H1 (cell line): ENCODE measurements at regions not wholly inside any gene's neighbourhood (a gene's known extent, or its start where the extent isn't known, plus 50 kb on each side); places are given as distances from the start of the nearest gene placed in this dataset.

Experiments used
- CTCF ChIA-PET: fragments of 300-600 bp; sonication (Branson Sonifier 250); formaldehyde crosslinking; loops from one replicate; lab custom pipeline; 2021; ENCODE audit not compliant: partially characterized antibody; lab: Charles Lee
- POLR2A ChIA-PET: fragments of 300-600 bp; sonication (Branson Sonifier 250); formaldehyde crosslinking; loops from one replicate; lab custom pipeline; 2021; ENCODE audit warnings: inconsistent platforms; ENCODE audit not compliant: partially characterized antibody; lab: Charles Lee
- DNase-seq, 2 experiments: peaks; one replicate each; pipeline versions ENCODE4 v3.0.0 to v3.0.0-alpha.2; 2010 to 2022; ENCODE audit warnings: low spot score in 2 of 2, low read depth in 1 of 2, mixed read lengths in 1 of 2
- FAIRE-seq: peaks from 2 replicates; lab custom pipeline; 2011; peaks lifted over from hg19 to GRCh38; lab: Jason Lieb, UNC
- H2AFZ ChIP-seq: 2 replicates; pipeline ENCODE4 v1.8.1; 2012; ENCODE audit warnings: low read length, inconsistent platforms
- H2AK5ac ChIP-seq: 2 replicates; pipeline ENCODE4 v1.6.1; 2013; ENCODE audit warnings: low read depth, low read length
- H2BK120ac ChIP-seq: replicated peaks from 2 replicates; pipeline ENCODE3; 2013; ENCODE audit warnings: low read depth, low read length, inconsistent platforms
- H2BK12ac ChIP-seq: 2 replicates; pipeline ENCODE4 v1.6.1; 2013; ENCODE audit warnings: low read depth, low read length
- H2BK15ac ChIP-seq: 2 replicates; pipeline ENCODE4 v1.6.1; 2013; ENCODE audit warnings: low read length
- H2BK20ac ChIP-seq: 2 replicates; pipeline ENCODE4 v1.6.1; 2013; ENCODE audit warnings: low read length
- H2BK5ac ChIP-seq: 2 replicates; pipeline ENCODE4 v1.6.1; 2013; ENCODE audit warnings: low read depth, low read length
- H3K14ac ChIP-seq: 2 replicates; pipeline ENCODE4 v1.6.1; 2013; ENCODE audit warnings: inconsistent platforms; ENCODE audit not compliant: insufficient read length
- H3K18ac ChIP-seq: 2 replicates; pipeline ENCODE4 v1.6.1; 2013; ENCODE audit warnings: low read length; ENCODE audit errors: extremely low read depth
- H3K23ac ChIP-seq: 2 replicates; pipeline ENCODE4 v1.6.1; 2013; ENCODE audit warnings: inconsistent platforms; ENCODE audit not compliant: insufficient read length
- H3K23me2 ChIP-seq: 2 replicates; pipeline ENCODE4 v1.6.1; 2013; ENCODE audit warnings: low read depth, low read length
- H3K27ac ChIP-seq: 2 replicates; pipeline ENCODE4 v1.6.1; 2011; ENCODE audit warnings: low read depth, low read length, inconsistent platforms
- H3K27me3 ChIP-seq, 4 experiments: replicated peaks in 1 of 4; 1 replicate in 1 of 4; 2 replicates in 3 of 4; pipeline versions ENCODE4 v1.6.1 to v1.8.1; 2011 to 2013; ENCODE audit warnings: low read length in 3 of 4, mild to moderate bottlenecking in 3 of 4, inconsistent platforms in 2 of 4, mixed read lengths in 2 of 4, moderate library complexity in 1 of 4; ENCODE audit not compliant: control insufficient read depth in 3 of 4, insufficient read depth in 3 of 4; ENCODE audit errors: extremely low read depth in 1 of 4
- H3K36me3 ChIP-seq, 4 experiments: 2 replicates each; pipeline versions ENCODE4 v1.6.1 to v1.8.1; 2011 to 2013; ENCODE audit warnings: mild to moderate bottlenecking in 4 of 4, low read length in 3 of 4, moderate library complexity in 2 of 4, control low read depth in 1 of 4, inconsistent platforms in 1 of 4; ENCODE audit not compliant: insufficient read depth in 4 of 4, control insufficient read depth in 2 of 4
- H3K4ac ChIP-seq: replicated peaks from 2 replicates; pipeline ENCODE3; 2013; ENCODE audit warnings: low read length, low read depth, mixed read lengths, inconsistent platforms; ENCODE audit not compliant: insufficient read length
- H3K4me1 ChIP-seq, 4 experiments: replicated peaks in 1 of 4; 1 replicate in 1 of 4; 2 replicates in 3 of 4; pipeline versions ENCODE4 v1.6.1 to v1.8.1; 2011 to 2013; ENCODE audit warnings: low read length in 3 of 4, inconsistent platforms in 2 of 4, mixed read lengths in 1 of 4; ENCODE audit not compliant: insufficient read depth in 4 of 4, control insufficient read depth in 3 of 4
- H3K4me2 ChIP-seq, 2 experiments: 2 replicates each; pipeline versions ENCODE4 v1.6.1 to v1.8.1; 2011 to 2013; ENCODE audit warnings: low read depth in 2 of 2, low read length in 2 of 2, control low read depth in 1 of 2, inconsistent platforms in 1 of 2, mild to moderate bottlenecking in 1 of 2; ENCODE audit not compliant: insufficient read depth in 1 of 2
- H3K4me3 ChIP-seq, 4 experiments: fragments of 200-600, 300-600 bp in 1 of 4; sonication (generic), shearing (Covaris generic), sonication (Bioruptor Twin) in 1 of 4; 2 replicates each; pipeline versions ENCODE4 v1.5.1 to v1.8.1; 2011 to 2016; ENCODE audit warnings: low read length in 4 of 4, low read depth in 3 of 4, control low read depth in 2 of 4, inconsistent platforms in 2 of 4, mild to moderate bottlenecking in 2 of 4, mixed read lengths in 1 of 4, moderate library complexity in 1 of 4; ENCODE audit not compliant: insufficient read depth in 2 of 4; ENCODE audit errors: extremely low read depth in 1 of 4
- H3K56ac ChIP-seq: replicated peaks from 2 replicates; pipeline ENCODE3; 2013; ENCODE audit warnings: low read depth, mild to moderate bottlenecking, mixed read lengths, low read length, inconsistent platforms; ENCODE audit not compliant: insufficient read length
- H3K79me1 ChIP-seq: 2 replicates; pipeline ENCODE4 v1.6.1; 2013; ENCODE audit warnings: low read depth, low read length, control low read depth
- H3K79me2 ChIP-seq, 2 experiments: 2 replicates each; pipeline versions ENCODE4 v1.6.1 to v1.8.1; 2012 to 2013; ENCODE audit warnings: low read length in 2 of 2, mild to moderate bottlenecking in 2 of 2, inconsistent platforms in 1 of 2; ENCODE audit not compliant: insufficient read depth in 2 of 2, control insufficient read depth in 1 of 2
- H3K9ac ChIP-seq, 4 experiments: replicated peaks in 1 of 4; 1 replicate in 1 of 4; 2 replicates in 3 of 4; pipeline versions ENCODE4 v1.6.1 to v1.8.1; 2011 to 2013; ENCODE audit warnings: low read depth in 3 of 4, low read length in 3 of 4, control low read depth in 2 of 4, mild to moderate bottlenecking in 2 of 4, moderate library complexity in 2 of 4, inconsistent platforms in 1 of 4; ENCODE audit errors: extremely low read depth in 1 of 4
- H3K9me3 ChIP-seq, 2 experiments: 2 replicates each; pipeline versions ENCODE4 v1.6.1 to v1.8.1; 2012 to 2013; ENCODE audit warnings: mild to moderate bottlenecking in 2 of 2, moderate library complexity in 2 of 2, control low read depth in 1 of 2, inconsistent platforms in 1 of 2, low read depth in 1 of 2, low read length in 1 of 2, mixed read lengths in 1 of 2; ENCODE audit not compliant: insufficient read depth in 2 of 2
- H4K20me1 ChIP-seq, 2 experiments: replicated peaks in 1 of 2; 2 replicates each; pipeline versions ENCODE3 to v1.8.1; 2011 to 2013; ENCODE audit warnings: inconsistent platforms in 2 of 2, low read length in 2 of 2, mild to moderate bottlenecking in 1 of 2; ENCODE audit not compliant: insufficient read depth in 2 of 2, control insufficient read depth in 1 of 2
- H4K5ac ChIP-seq: 2 replicates; pipeline ENCODE4 v1.6.1; 2013; ENCODE audit warnings: low read length, low read depth, mixed read lengths, inconsistent platforms; ENCODE audit not compliant: insufficient read length
- H4K8ac ChIP-seq: 2 replicates; pipeline ENCODE4 v1.8.0; 2013; ENCODE audit warnings: mild to moderate bottlenecking, moderate library complexity, low read length, inconsistent platforms; ENCODE audit not compliant: insufficient read depth; ENCODE audit errors: extremely low read depth
- H4K91ac ChIP-seq: replicated peaks from 2 replicates; pipeline ENCODE3; 2013; ENCODE audit warnings: low read length, mixed read lengths, inconsistent platforms; ENCODE audit not compliant: insufficient read length
- ATF3 ChIP-seq: IDR thresholded peaks from 2 replicates; pipeline ENCODE4 v1.6.1; 2011; ENCODE audit warnings: low read depth, mild to moderate bottlenecking, low read length; ENCODE audit not compliant: insufficient read depth
- E2F6 ChIP-seq: IDR thresholded peaks from 2 replicates; pipeline ENCODE4 v1.6.1; 2012; ENCODE audit warnings: inconsistent platforms
- JUND ChIP-seq: IDR thresholded peaks from 2 replicates; pipeline ENCODE4 v1.6.1; 2011; ENCODE audit warnings: mild to moderate bottlenecking, improper control_type of control experiment, low read length
- NANOG ChIP-seq: IDR thresholded peaks from 2 replicates; pipeline ENCODE4 v1.6.1; 2011; ENCODE audit warnings: low read length, low read depth, mild to moderate bottlenecking, inconsistent platforms; ENCODE audit not compliant: insufficient read depth, poor library complexity, severe bottlenecking
- POLR2AphosphoS5 ChIP-seq: IDR thresholded peaks from 2 replicates; pipeline ENCODE4 v1.6.1; 2011; ENCODE audit warnings: low read depth, low read length
- RAD21 ChIP-seq, 2 experiments: IDR thresholded peaks in 1 of 2; conservative IDR thresholded peaks in 1 of 2; 2 replicates each; pipeline ENCODE4 v1.6.1; 2011; ENCODE audit warnings: low read depth in 2 of 2, low read length in 2 of 2, improper control_type of control experiment in 1 of 2, inconsistent platforms in 1 of 2, mild to moderate bottlenecking in 1 of 2, moderate library complexity in 1 of 2
- SP1 ChIP-seq: IDR thresholded peaks from 2 replicates; pipeline ENCODE4 v1.6.1; 2011; ENCODE audit warnings: low read depth, low read length
- SUZ12 ChIP-seq: fragments of 200-600 bp; sonication (generic); IDR thresholded peaks from 2 replicates; pipeline ENCODE4 v1.6.1; 2012; ENCODE audit warnings: mild to moderate bottlenecking, inconsistent platforms, low read length, moderate library complexity, mixed read lengths
- TCF12 ChIP-seq: IDR thresholded peaks from 2 replicates; pipeline ENCODE4 v1.6.1; 2011; ENCODE audit warnings: low read depth, mild to moderate bottlenecking, low read length
- TEAD4 ChIP-seq: IDR thresholded peaks from 2 replicates; pipeline ENCODE4 v1.6.1; 2012; ENCODE audit warnings: low read depth, low read length, inconsistent platforms, mixed read lengths
- WGBS, 2 experiments: shearing (Covaris generic) in 1 of 2; methylation state at CpG; one replicate each; pipeline versions ENCODE4 v1.1.6 to v1.1.7; 2013 to 2015; ENCODE audit warnings: low lambda C conversion rate in 2 of 2, mixed read lengths in 2 of 2, inconsistent platforms in 1 of 2, low coverage in 1 of 2, missing lambda C conversion rate in 1 of 2; ENCODE audit not compliant: insufficient replicate concordance in 2 of 2, insufficient coverage in 1 of 2, insufficient read length in 1 of 2; ENCODE audit errors: extremely low coverage in 1 of 2, missing lambda C conversion rate in 1 of 2; 5-methylcytosine and 5-hydroxymethylcytosine counted together

GRCh38 chr10:128482052-128482451, 355.8 kb upstream of the MKI67 start:
- CTCF ChIA-PET = interaction anchor here (0.6 to 1.3 kb wide), 4 partner anchors 18 to 496 kb away, joined by 3 to 5 read pairs (median 4); no protein-coding TSS in a partner anchor
- Histone ChIP-seq H3K18ac (no peak overlapping the region), H3K23ac (no peak overlapping the region), H3K9ac (no peak overlapping the region), H3K9me3 (no peaks in the 10 kb centered on the region), H4K20me1 (no peaks in the 10 kb centered on the region), H3K36me3 (no peaks in the 10 kb centered on the region), H3K27ac (no peak overlapping the region), H3K23me2 (no peaks in the 10 kb centered on the region), H2BK15ac (no peak overlapping the region), H3K4me1 (0 out of 7 replicates have a peak, but pooled peaks cover 0 to 3% (median 0%) of the 10 kb centered on the region in 4 experiments), H4K5ac (no peak overlapping the region), H2BK20ac (no peak overlapping the region), H3K56ac (no peak overlapping the region), H2AK5ac (no peak overlapping the region), H3K27me3 (no peaks in the 10 kb centered on the region), H4K91ac (no peak overlapping the region), H4K8ac (no peak overlapping the region), H3K14ac (no peak overlapping the region), H2BK12ac (no peak overlapping the region), H2BK5ac (no peak overlapping the region), H3K4me2 (no peak overlapping the region), H2AFZ (no peak overlapping the region), H3K79me2 (no peaks in the 10 kb centered on the region), H2BK120ac (no peak overlapping the region), H3K4me3 (no peak overlapping the region), H3K4ac (no peak overlapping the region), H3K79me1 (no peaks in the 10 kb centered on the region)
- WGBS, 2 experiments = 92% methylated on average over 7 of the region's 7 CpGs; no CpG with 5 or more reads in 1 of the 2 experiments
- TF ChIP-seq E2F6 (no peak), ATF3 (no peak), JUND (no peak), SUZ12 (no peak), SP1 (no peak), RAD21 (IDR thresholded peaks at IDR 0.05 in 1 of 2, conservative IDR thresholded peaks at IDR 0.05 in 1 of 2; ENCODE audit: low read depth in 2 of 2, low read length in 2 of 2) (no peak), NANOG (no peak), POLR2AphosphoS5 (no peak), TCF12 (no peak), TEAD4 (no peak)
- FAIRE-seq = no peak
- no peak for DNase-seq
- POLR2A ChIA-PET = no interaction called here
